ENCODE measurements at regions not wholly inside any gene's neighbourhood (a gene's known extent, or its start where the extent isn't known, plus 50 kb on each side); places are given as distances from the start of the nearest gene placed in this dataset.
"Not testable (repeated sequence)": the region's sequence is repeated elsewhere in the genome, so short reads cannot be mapped to it uniquely, and the experiment has no call there.

GRCh38 chr4:124812203-124812602 lies 99.7 kb upstream of the ANKRD50 start:
- DNase-seq (ENCODE audit: low read depth, low spot score) = not testable (repeated sequence)

- peak; percentile 21 for DNase-seq (ENCODE audit: low read depth, low spot score)
Measured at GRCh38 chr4:124810827-124811226, 98.3 kb upstream of the ANKRD50 start.

GRCh38 chr4:124807421-124807820 lies 94.9 kb upstream of the ANKRD50 start:
- DNase-seq (ENCODE audit: low read depth, low spot score) = no peak

- DNase-seq (ENCODE audit: low read depth, low spot score) = peak; percentile 94
Measured at GRCh38 chr4:124806403-124806802, 93.9 kb upstream of the ANKRD50 start.

GRCh38 chr4:124804584-124804983 lies 92.1 kb upstream of the ANKRD50 start:
- DNase-seq (ENCODE audit: low read depth, low spot score) = peak; percentile 23

- no peak for DNase-seq (ENCODE audit: low read depth, low spot score)
Measured at GRCh38 chr4:124804041-124804440, 91.5 kb upstream of the ANKRD50 start.

GRCh38 chr4:124803641-124804040 lies 91.1 kb upstream of the ANKRD50 start:
- no peak for DNase-seq (ENCODE audit: low read depth, low spot score)

GRCh38 chr4:124803026-124803425 lies 90.5 kb upstream of the ANKRD50 start:
- no peak for DNase-seq (ENCODE audit: low read depth, low spot score)

- DNase-seq (ENCODE audit: low read depth, low spot score) = no peak
Measured at GRCh38 chr4:124797223-124797622, 84.7 kb upstream of the ANKRD50 start.

- DNase-seq (ENCODE audit: low read depth, low spot score) = no peak
Measured at GRCh38 chr4:124790471-124790870, 77.9 kb upstream of the ANKRD50 start.

GRCh38 chr4:124786634-124787033 lies 74.1 kb upstream of the ANKRD50 start:
- no peak for DNase-seq (ENCODE audit: low read depth, low spot score)

- no peak for DNase-seq (ENCODE audit: low read depth, low spot score)
Measured at GRCh38 chr4:124785645-124786044, 73.1 kb upstream of the ANKRD50 start.

GRCh38 chr4:124783847-124784246 lies 71.3 kb upstream of the ANKRD50 start:
- DNase-seq (ENCODE audit: low read depth, low spot score) = no peak

- DNase-seq (ENCODE audit: low read depth, low spot score) = no peak
Measured at GRCh38 chr4:124777007-124777406, 64.5 kb upstream of the ANKRD50 start.

- DNase-seq (ENCODE audit: low read depth, low spot score) = no peak
Measured at GRCh38 chr4:124768596-124769365, 56.2 kb upstream of the ANKRD50 start.

- DNase-seq (ENCODE audit: low read depth, low spot score) = no peak
Measured at GRCh38 chr4:124762956-124763355, 50.4 kb upstream of the ANKRD50 start.
